ENCODE measurements at regions not wholly inside any gene's neighbourhood (a gene's known extent, or its start where the extent isn't known, plus 50 kb on each side); places are given as distances from the start of the nearest gene placed in this dataset.
A peak's percentile ranks its signal among the peaks of the same experiment; 100 is the strongest.

DNA sequence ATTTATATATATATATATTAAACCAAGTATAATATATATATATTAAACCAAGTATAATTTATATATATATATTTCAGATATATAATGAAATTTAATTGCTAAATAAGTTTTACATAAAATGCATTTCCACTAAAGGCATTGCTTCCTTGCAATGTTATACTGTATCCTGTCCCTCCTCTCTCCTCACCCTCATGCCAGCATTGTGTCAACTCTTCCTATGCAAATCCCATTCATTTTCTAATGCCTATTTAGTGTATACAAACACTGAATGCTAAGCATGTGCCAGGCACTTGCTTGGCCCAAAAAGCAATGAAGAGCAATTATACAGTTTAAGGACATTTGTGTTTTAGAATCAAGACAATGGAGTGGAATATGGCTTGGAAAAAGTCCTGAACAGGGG lies 71.7 kb upstream of the PRMT6 start:
- no peaks in the 10 kb centered on the region for H3K79me2 ChIP-seq (ENCODE audit: low read length)
- no peak overlapping the region for H3K27ac ChIP-seq (ENCODE audit: low read length)
- no peaks in the 10 kb centered on the region for H3K9me3 ChIP-seq (ENCODE audit: insufficient read depth, low read length)
- no peak overlapping the region for H3K9ac ChIP-seq (ENCODE audit: low read length)
- H3K36me3 ChIP-seq (replicated peaks; ENCODE audit: low read depth, low read length), result no peaks in the 10 kb centered on the region
- H4K20me1 ChIP-seq (ENCODE audit: insufficient read depth, low read length), result no peaks in the 10 kb centered on the region
- H3K4me3 ChIP-seq (ENCODE audit: low read length), result no peak overlapping the region
- H3K4me1 ChIP-seq (ENCODE audit: low read length), result peaks cover 8% of the 10 kb centered on the region
- no peak overlapping the region for H2AFZ ChIP-seq (ENCODE audit: low read depth, low read length)
- TF ChIP-seq EZH2phosphoT487 (IDR thresholded peaks at IDR 0.05; ENCODE audit: low read depth), result no peak
- TF ChIP-seq, protein P1, sequence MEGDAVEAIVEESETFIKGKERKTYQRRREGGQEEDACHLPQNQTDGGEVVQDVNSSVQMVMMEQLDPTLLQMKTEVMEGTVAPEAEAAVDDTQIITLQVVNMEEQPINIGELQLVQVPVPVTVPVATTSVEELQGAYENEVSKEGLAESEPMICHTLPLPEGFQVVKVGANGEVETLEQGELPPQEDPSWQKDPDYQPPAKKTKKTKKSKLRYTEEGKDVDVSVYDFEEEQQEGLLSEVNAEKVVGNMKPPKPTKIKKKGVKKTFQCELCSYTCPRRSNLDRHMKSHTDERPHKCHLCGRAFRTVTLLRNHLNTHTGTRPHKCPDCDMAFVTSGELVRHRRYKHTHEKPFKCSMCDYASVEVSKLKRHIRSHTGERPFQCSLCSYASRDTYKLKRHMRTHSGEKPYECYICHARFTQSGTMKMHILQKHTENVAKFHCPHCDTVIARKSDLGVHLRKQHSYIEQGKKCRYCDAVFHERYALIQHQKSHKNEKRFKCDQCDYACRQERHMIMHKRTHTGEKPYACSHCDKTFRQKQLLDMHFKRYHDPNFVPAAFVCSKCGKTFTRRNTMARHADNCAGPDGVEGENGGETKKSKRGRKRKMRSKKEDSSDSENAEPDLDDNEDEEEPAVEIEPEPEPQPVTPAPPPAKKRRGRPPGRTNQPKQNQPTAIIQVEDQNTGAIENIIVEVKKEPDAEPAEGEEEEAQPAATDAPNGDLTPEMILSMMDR (IDR thresholded peaks at IDR 0.05; ENCODE audit: low read depth, low read length), result no peak
- no peaks in the 10 kb centered on the region for H3K27me3 ChIP-seq (ENCODE audit: low read depth, low read length)
- no peak overlapping the region for H3K4me2 ChIP-seq (ENCODE audit: low read length)

DNA sequence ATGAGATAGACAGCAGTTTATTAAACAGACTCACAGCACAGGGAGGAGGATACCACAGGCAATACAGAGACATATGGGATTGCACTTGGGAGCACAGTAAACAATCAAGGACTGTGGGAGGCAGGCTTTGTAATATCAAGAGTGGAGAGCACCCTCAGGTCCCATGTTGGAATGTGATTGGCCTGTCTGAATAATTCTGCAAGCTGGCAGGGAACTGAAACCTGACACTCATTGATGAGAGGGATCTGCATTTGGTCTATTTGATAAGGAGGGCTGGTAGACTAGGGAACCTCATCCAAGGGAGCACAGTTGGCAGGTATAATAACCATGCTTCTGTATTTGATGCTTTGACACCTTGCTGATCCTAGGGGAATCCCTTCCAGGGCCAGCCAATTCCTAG lies 69.9 kb upstream of the PRMT6 start:
- H3K4me2 ChIP-seq (ENCODE audit: low read length), result no peak overlapping the region
- no peaks in the 10 kb centered on the region for H3K79me2 ChIP-seq (ENCODE audit: low read length)
- TF ChIP-seq, protein P1 (IDR thresholded peaks at IDR 0.05; ENCODE audit: low read depth, low read length), result no peak
- no peak for TF ChIP-seq EZH2phosphoT487 (IDR thresholded peaks at IDR 0.05; ENCODE audit: low read depth)
- H3K27me3 ChIP-seq (ENCODE audit: low read depth, low read length), result no peaks in the 10 kb centered on the region
- H3K9me3 ChIP-seq (ENCODE audit: insufficient read depth, low read length), result no peaks in the 10 kb centered on the region
- H2AFZ ChIP-seq (ENCODE audit: low read depth, low read length), result no peak overlapping the region
- no peaks in the 10 kb centered on the region for H4K20me1 ChIP-seq (ENCODE audit: insufficient read depth, low read length)
- H3K27ac ChIP-seq (ENCODE audit: low read length), result no peak overlapping the region
- no peak overlapping the region for H3K9ac ChIP-seq (ENCODE audit: low read length)
- H3K4me1 ChIP-seq (ENCODE audit: low read length), result peaks cover 8% of the 10 kb centered on the region
- no peaks in the 10 kb centered on the region for H3K36me3 ChIP-seq (replicated peaks; ENCODE audit: low read depth, low read length)
- no peak overlapping the region for H3K4me3 ChIP-seq (ENCODE audit: low read length)

DNA sequence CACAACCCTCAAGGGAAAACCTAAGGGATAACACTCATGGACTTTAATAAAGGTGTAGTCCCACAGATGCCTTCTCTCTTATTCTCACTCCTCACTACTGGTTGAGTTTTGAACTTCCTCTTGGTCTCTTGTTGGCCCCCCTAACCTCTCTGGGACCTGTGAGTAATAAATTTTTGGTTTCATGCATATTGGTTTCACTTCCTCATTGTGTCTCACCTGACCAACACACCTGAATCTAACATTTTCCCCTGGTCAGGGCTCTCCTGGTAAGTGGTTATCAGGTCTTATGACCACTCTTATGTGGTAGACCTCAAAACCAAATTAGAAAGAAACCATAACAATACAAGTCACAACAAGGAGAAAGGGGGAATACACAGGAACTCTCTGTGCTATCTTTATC lies 60.5 kb upstream of the PRMT6 start:
- Histone ChIP-seq H4K20me1 (ENCODE audit: insufficient read depth, low read length) (no peaks in the 10 kb centered on the region), H3K4me3 (ENCODE audit: low read length) (no peak overlapping the region), H3K27ac (ENCODE audit: low read length) (peak overlapping the region; percentile 72), H3K9ac (ENCODE audit: low read length) (peak overlapping the region; percentile 4; the same call in 1 of the 2 replicates), H3K9me3 (ENCODE audit: insufficient read depth, low read length) (no peaks in the 10 kb centered on the region), H3K36me3 (replicated peaks; ENCODE audit: low read depth, low read length) (peaks cover 6% of the 10 kb centered on the region), H2AFZ (ENCODE audit: low read depth, low read length) (no peak overlapping the region), H3K27me3 (ENCODE audit: low read depth, low read length) (no peaks in the 10 kb centered on the region), H3K79me2 (ENCODE audit: low read length) (no peaks in the 10 kb centered on the region), H3K4me1 (ENCODE audit: low read length) (peaks cover 24% of the 10 kb centered on the region), H3K4me2 (ENCODE audit: low read length) (peak overlapping the region; percentile 42)
- peak; percentile 62; the same call in 1 of the 2 replicates for TF ChIP-seq EZH2phosphoT487 (IDR thresholded peaks at IDR 0.05; ENCODE audit: low read depth)
- TF ChIP-seq, protein P1 (IDR thresholded peaks at IDR 0.05; ENCODE audit: low read depth, low read length), result no peak

DNA sequence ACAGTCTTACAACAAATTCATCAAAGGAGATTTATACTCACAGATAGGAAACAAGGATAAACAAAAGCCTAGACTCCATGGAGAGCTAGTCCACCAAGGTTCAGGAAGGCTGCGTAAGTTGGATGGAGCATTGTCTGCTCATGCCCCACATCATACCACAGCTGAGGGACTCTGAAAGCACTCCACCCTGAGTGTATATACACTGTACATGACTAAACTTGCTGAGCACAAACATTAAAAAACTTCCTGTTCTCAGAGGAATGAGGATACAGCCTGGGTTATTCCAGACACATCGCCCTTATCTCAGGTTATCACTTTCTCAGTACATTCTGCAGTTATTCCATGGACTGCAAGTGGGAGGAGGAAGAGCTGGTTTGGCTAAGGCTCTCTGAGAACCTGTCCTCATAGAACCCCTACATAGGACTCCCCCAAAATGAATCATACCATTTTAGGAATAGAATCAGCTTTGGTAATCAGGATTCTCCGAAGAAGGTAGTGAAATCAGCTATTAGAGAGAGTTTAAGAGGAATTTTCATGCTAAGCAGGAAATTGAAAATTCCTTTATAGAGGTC lies 58.0 kb upstream of the PRMT6 start:
- H4K20me1 ChIP-seq (ENCODE audit: insufficient read depth, low read length), result no peaks in the 10 kb centered on the region
- H3K27me3 ChIP-seq (ENCODE audit: low read depth, low read length), result no peaks in the 10 kb centered on the region
- H3K4me2 ChIP-seq (ENCODE audit: low read length), result no peak overlapping the region
- no peak overlapping the region for H2AFZ ChIP-seq (ENCODE audit: low read depth, low read length)
- no peak overlapping the region for H3K4me3 ChIP-seq (ENCODE audit: low read length)
- H3K9me3 ChIP-seq (ENCODE audit: insufficient read depth, low read length), result no peaks in the 10 kb centered on the region
- H3K4me1 ChIP-seq (ENCODE audit: low read length), result peaks cover 34% of the 10 kb centered on the region
- H3K79me2 ChIP-seq (ENCODE audit: low read length), result no peaks in the 10 kb centered on the region
- no peak overlapping the region for H3K9ac ChIP-seq (ENCODE audit: low read length)
- H3K36me3 ChIP-seq (replicated peaks; ENCODE audit: low read depth, low read length), result peaks cover 9% of the 10 kb centered on the region
- H3K27ac ChIP-seq (ENCODE audit: low read length), result no peak overlapping the region
- TF ChIP-seq, protein P1 (IDR thresholded peaks at IDR 0.05; ENCODE audit: low read depth, low read length), result no peak
- TF ChIP-seq EZH2phosphoT487 (IDR thresholded peaks at IDR 0.05; ENCODE audit: low read depth), result no peak

All from OCI-LY3 (cell line).